IMR-90 (cell line): ENCODE measurements at regions not wholly inside any gene's neighbourhood (a gene's known extent, or its start where the extent isn't known, plus 50 kb on each side); places are given as distances from the start of the nearest gene placed in this dataset.

Experiments
- BHLHE40 ChIP-seq: fragments of 150-350 bp; IDR thresholded peaks from 2 replicates; pipeline ENCODE4 v1.6.1; 2016; ENCODE audit warnings: mild to moderate bottlenecking, low read depth, low read length
- CEBPB ChIP-seq: IDR thresholded peaks from 2 replicates; pipeline ENCODE4 v1.6.1; 2012; ENCODE audit warnings: low read depth, low read length, improper control_type of control experiment
- CHD1 ChIP-seq: IDR thresholded peaks from 2 replicates; pipeline ENCODE4 v1.6.1; 2012; ENCODE audit warnings: low read depth, low read length, improper control_type of control experiment
- CTCF ChIP-seq: conservative IDR thresholded peaks from 2 replicates; pipeline ENCODE4 v1.5.1; 2012; ENCODE audit warnings: mild to moderate bottlenecking, low read depth, low read length, improper control_type of control experiment
- ELK1 ChIP-seq: fragments of 150-350 bp; IDR thresholded peaks from 2 replicates; pipeline ENCODE4 v1.6.1; 2016; ENCODE audit warnings: low read depth, mild to moderate bottlenecking, low read length, moderate library complexity, borderline replicate concordance
- FOS ChIP-seq: fragments of 150-350 bp; IDR thresholded peaks from 2 replicates; pipeline ENCODE4 v1.6.1; 2016; ENCODE audit warnings: low read depth, low read length
- MAFK ChIP-seq: IDR thresholded peaks from 2 replicates; pipeline ENCODE4 v1.6.1; 2012; ENCODE audit warnings: low read depth, low read length, improper control_type of control experiment
- MAZ ChIP-seq: IDR thresholded peaks from 2 replicates; pipeline ENCODE4 v1.6.1; 2012; ENCODE audit warnings: low read depth, mild to moderate bottlenecking, low read length, improper control_type of control experiment, moderate library complexity, borderline replicate concordance
- NFE2L2 ChIP-seq: fragments of 150-350 bp; IDR thresholded peaks from 2 replicates; pipeline ENCODE4 v1.6.1; 2016; ENCODE audit warnings: low read depth, mild to moderate bottlenecking, low read length
- POLR2A ChIP-seq: IDR thresholded peaks from 2 replicates; pipeline ENCODE4 v1.6.1; 2012; ENCODE audit warnings: mild to moderate bottlenecking, low read depth, low read length
- RAD21 ChIP-seq: IDR thresholded peaks from 2 replicates; pipeline ENCODE4 v1.6.1; 2012; ENCODE audit warnings: low read length, improper control_type of control experiment
- RCOR1 ChIP-seq: IDR thresholded peaks from 2 replicates; pipeline ENCODE4 v1.6.1; 2012; ENCODE audit warnings: mild to moderate bottlenecking, low read length, improper control_type of control experiment; ENCODE audit not compliant: insufficient replicate concordance
- USF2 ChIP-seq: fragments of 150-350 bp; IDR thresholded peaks from 2 replicates; pipeline ENCODE4 v1.6.1; 2017; ENCODE audit warnings: mild to moderate bottlenecking, antibody characterized with exemption, low read length, low read depth

GRCh38 chr2:196448407-196449079 lies 191.0 kb upstream of the CCDC150 start:
- TF ChIP-seq NFE2L2: no peak
- no peak for TF ChIP-seq CTCF
- TF ChIP-seq MAZ: no peak
- TF ChIP-seq BHLHE40: no peak
- no peak for TF ChIP-seq POLR2A
- TF ChIP-seq RAD21: no peak
- no peak for TF ChIP-seq MAFK
- no peak for TF ChIP-seq ELK1
- no peak for TF ChIP-seq USF2
- no peak for TF ChIP-seq CHD1
- TF ChIP-seq FOS: no peak
- no peak for TF ChIP-seq RCOR1
- no peak for TF ChIP-seq CEBPB
